M059J (cell line): ENCODE measurements at regions not wholly inside any gene's neighbourhood (a gene's known extent, or its start where the extent isn't known, plus 50 kb on each side); places are given as distances from the start of the nearest gene placed in this dataset.
"Not testable (repeated sequence)": the region's sequence is repeated elsewhere in the genome, so short reads cannot be mapped to it uniquely, and the experiment has no call there.

Experiments used
- DNase-seq: peaks from one replicate; pipeline ENCODE4 v3.0.0-alpha.2; 2012; ENCODE audit warnings: low read depth

GRCh38 chr2:191476901-191477300 is 201.0 kb upstream of the NABP1 start:
- DNase-seq: no peak

- DNase-seq: no peak
Measured at GRCh38 chr2:191478799-191479679, 198.9 kb upstream of the NABP1 start.

GRCh38 chr2:191479680-191480023 is 198.3 kb upstream of the NABP1 start:
- no peak for DNase-seq

GRCh38 chr2:191481305-191482070 is 196.4 kb upstream of the NABP1 start:
- DNase-seq: no peak

GRCh38 chr2:191483117-191483516 is 194.8 kb upstream of the NABP1 start:
- DNase-seq: no peak

- peak; percentile 99 for DNase-seq
Measured at GRCh38 chr2:191486584-191487320, 191.2 kb upstream of the NABP1 start.

- DNase-seq: peak; percentile 89
Measured at GRCh38 chr2:191488135-191488534, 189.8 kb upstream of the NABP1 start.

- no peak for DNase-seq
Measured at GRCh38 chr2:191489177-191489576, 188.8 kb upstream of the NABP1 start.

GRCh38 chr2:191496838-191497237 is 181.1 kb upstream of the NABP1 start:
- DNase-seq: no peak

GRCh38 chr2:191497822-191498221 is 180.1 kb upstream of the NABP1 start:
- DNase-seq: no peak

- no peak for DNase-seq
Measured at GRCh38 chr2:191499050-191499449, 178.9 kb upstream of the NABP1 start.

GRCh38 chr2:191499874-191500565 is 177.9 kb upstream of the NABP1 start:
- DNase-seq: no peak

- no peak for DNase-seq
Measured at GRCh38 chr2:191500566-191500883, 177.4 kb upstream of the NABP1 start.

GRCh38 chr2:191500884-191501560 is 176.9 kb upstream of the NABP1 start:
- DNase-seq: no peak

GRCh38 chr2:191501561-191502168 is 176.3 kb upstream of the NABP1 start:
- DNase-seq: peak; percentile 65

- no peak for DNase-seq
Measured at GRCh38 chr2:191506515-191506914, 171.4 kb upstream of the NABP1 start.

GRCh38 chr2:191507252-191507853 is 170.6 kb upstream of the NABP1 start:
- not testable (repeated sequence) for DNase-seq

- DNase-seq: no peak
Measured at GRCh38 chr2:191508738-191509137, 169.2 kb upstream of the NABP1 start.

GRCh38 chr2:191512216-191512835 is 165.6 kb upstream of the NABP1 start:
- DNase-seq: no peak

- DNase-seq: no peak
Measured at GRCh38 chr2:191512874-191513273, 165.1 kb upstream of the NABP1 start.
